NCI-H1105 treated with DMSO at 0.1 percent for 48 hours (cell line): ENCODE measurements at regions not wholly inside any gene's neighbourhood (a gene's known extent, or its start where the extent isn't known, plus 50 kb on each side); places are given as distances from the start of the nearest gene placed in this dataset.

Source experiments
- DNase-seq: peaks from one replicate; lab custom pipeline; 2025; lab: John Stamatoyannopoulos, UW

DNA sequence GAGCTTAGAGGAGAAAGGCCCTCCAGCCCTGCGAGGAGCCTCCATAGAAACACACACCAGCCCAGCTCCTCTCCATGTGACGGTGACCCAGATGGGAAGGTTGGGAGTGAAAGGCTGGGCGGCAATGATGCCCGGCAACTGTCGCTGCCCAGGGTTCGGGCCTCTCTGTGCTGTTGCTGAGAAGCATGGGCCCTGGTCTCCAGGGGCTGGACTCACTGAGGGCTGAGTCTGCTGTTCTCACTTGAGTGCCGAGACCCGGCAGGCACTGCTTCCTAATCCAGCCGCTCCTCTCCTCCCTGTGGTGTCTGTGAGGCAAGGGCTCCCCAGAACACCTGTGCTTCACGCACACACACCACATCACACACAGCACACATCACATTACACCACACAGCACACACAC is 493.6 kb downstream of the GADD45G start:
- DNase-seq: no peak

DNA sequence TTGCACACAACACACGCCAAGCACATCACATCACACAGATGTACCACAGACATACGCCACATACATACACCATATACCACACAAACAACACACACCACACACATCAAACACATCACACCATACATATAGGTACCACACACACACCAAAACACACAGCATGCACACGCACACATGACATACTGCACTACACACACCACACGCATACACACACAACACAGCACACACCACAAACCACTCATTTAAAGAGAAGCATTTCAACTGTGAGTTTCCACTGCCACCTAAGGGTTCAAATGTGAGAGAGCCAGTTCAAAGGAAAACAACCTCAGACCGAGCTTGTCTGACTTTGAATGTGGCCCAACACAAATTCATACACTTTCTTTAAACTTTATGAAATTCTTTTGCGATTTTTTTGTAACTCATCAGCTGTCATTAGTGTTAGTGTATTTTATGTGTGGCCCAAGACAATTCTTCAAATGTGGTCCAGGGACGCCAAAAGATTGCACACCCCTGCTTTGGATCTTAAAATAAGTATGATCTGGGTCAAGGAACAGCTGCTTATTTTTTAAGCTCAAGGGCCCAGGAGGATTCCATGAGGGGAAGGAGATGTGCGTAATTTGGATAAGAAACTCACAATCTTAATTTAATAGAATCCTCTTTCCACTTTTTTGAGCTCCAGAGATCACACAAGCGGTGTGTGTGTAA is 494.6 kb downstream of the GADD45G start:
- peak; percentile 44 for DNase-seq

DNA sequence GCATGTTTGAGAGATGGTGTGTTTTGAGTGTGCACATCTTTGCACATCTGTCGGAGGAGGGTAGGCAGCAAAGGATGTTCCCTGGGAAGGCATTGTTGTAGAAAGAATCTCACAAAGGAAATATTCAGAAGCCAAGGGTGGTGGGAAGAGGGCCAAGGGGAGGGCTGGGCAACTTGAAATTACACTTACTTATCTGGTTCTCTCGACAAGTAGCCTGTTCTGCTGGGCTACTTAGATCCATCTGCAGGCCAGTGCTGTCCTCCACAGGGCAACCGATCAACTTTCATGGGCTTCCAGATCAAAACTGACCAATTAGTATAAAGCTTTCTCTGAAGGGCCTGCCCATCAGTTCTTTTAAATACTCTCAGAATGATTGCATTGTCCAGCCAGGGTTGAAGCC is 495.2 kb downstream of the GADD45G start:
- DNase-seq: no peak

DNA sequence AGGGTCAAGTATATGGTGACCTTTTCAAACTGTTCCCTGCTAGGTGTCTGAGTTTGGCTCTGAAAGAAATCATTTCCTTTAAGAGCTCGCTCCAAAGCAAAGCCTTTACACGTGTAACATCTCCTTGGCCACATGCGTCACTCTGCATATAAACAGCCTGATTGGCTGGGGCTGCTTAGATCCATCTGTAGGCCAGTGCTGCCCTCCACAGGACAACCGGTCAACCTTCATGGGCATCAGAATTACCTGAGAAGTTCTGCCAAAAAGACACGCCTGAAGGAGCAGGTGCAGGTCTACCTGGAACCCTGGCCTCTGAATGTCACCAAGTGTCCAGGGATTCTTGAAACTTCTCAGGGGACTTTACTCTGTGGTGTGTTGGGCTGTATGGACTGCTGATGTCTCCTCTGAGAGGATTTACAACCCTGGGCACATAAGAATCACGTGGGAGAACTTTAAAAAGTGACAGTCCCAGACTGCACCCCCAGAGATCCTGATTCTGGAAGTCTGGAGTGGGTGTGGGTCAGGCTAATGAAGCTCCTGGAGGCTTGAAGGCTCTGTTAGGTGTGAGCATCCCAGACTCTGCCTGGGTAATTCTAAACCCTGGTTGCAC is 497.6 kb downstream of the GADD45G start:
- peak; percentile 94 for DNase-seq

DNA sequence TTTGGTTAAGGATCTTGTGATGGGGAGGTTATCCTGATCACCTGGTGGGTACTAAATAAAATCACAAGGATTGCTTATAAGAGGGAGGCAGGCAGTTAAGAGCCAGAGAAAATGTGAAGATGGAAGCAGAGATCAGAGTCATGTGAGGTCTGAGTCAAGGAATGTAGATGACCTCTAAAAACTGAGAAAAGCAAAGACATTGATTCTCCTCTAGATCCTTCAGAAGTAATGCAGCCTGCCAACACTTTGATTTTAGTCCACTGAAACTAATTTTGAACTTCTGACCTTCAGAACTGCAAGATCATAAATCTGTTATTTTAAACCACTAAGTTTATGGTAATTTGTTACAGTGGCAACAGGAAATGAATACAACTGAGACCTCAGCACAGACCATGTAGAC is 499.0 kb downstream of the GADD45G start:
- DNase-seq: no peak

DNA sequence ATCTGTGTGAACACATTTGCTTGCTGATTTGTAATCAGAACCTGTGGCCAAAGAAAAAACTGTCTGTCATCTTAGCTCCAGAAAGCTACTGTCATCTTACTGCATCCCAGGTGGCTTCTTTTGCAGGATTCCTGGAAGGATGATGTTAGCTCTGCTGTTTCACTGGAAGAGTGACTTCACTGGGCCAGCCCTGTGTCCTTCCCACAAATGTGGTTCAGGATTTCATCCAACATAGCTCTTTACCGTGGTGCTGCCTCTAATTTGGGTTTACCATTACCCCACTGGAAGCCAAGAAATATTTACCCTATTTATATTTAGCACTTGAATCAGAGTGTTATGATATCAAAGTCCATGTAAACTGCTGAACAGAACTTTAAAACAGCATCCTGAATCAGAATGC is 501.0 kb downstream of the GADD45G start:
- DNase-seq: no peak

DNA sequence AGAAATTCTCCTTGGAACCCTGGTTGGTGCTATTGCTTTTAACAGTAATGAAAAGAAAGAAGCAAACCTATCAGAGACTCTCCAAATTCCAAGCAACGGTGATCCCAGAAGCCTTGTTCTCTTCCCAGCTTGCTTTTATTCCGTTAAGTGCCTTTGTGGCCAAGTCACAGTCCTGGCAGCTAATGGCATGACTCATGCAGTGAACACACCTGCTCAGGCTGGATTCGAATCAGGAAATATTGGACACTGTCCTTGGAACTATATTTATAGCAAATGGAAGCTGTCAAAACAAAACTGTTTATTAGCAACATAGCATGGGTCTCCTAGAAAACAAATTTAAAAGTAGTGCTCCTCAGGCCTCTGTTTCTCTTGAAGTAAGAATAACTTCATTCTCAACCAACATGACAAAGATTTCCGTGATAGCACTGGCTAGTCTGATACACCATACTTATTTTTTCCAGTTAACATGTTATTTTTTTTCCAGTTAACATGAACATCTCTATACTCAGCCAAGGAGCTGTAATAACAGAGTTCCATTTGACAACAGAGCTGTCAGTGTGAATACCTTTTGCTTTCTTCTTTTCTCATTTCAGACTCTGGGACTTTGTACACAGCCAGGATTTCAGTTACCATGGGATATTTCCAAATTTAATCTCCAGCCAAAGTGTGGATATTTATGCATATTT is 502.4 kb downstream of the GADD45G start:
- DNase-seq: peak; percentile 80

DNA sequence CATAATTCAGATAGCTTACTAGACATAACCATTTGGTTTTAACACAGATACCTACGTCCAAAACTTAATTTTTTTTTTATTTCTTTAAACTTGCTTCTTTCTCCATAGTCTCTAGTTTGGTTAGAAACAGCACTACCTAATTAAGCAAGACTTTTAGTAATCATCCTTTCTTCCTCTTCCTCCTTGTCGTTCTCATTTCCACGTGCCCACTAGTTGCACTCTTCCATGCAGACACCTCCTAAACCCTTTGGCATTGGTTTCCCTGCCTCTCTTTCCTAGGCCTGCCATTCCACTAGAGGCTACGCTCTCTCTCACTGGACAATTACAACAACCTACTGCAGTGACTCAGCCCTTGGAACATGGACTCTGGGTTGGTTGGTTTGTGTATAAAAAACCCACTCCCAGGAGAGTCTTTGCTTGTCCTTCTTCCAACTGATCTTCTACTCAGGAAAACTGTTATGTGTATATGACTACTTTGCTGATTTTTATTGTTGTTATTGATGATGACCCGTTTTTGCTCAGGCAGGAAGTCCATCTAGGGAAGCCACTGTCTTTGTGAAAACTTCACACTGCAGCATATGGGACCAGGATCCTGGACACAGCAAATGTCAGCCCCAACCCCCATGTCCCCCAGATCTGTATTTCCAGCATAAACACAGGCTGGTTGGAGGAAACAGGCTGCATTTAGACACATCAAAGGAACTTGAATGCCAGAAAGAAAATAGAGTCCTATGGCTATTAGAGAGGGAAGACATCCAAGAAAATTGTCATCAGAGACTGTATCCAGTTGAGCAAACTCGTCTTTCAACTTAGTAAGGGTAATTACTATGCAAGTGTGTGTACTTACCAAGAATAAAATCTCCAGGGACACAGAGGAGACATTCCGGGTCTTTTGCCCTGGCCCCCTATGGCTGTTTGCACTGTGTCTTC is 503.2 kb downstream of the GADD45G start:
- peak; percentile 27 for DNase-seq

DNA sequence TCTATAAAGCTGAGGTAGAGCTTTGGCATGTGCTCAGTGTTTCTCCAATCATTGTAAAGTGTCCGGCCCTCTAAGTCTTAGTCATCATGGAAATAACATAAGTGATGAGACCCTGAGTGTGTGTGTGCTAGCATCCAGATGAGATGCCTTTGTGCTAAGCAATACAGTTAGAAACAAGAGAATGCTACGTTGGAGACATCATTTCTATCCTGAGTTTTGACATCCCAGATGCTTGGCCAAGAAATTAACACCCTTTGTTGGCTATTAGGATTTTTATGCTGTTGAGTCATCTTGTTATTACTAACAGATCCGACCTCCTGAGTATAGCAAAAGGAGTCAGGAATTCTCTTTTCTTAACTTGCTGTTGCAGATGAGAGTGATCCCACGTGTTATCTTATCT is 508.0 kb downstream of the GADD45G start:
- DNase-seq: no peak

DNA sequence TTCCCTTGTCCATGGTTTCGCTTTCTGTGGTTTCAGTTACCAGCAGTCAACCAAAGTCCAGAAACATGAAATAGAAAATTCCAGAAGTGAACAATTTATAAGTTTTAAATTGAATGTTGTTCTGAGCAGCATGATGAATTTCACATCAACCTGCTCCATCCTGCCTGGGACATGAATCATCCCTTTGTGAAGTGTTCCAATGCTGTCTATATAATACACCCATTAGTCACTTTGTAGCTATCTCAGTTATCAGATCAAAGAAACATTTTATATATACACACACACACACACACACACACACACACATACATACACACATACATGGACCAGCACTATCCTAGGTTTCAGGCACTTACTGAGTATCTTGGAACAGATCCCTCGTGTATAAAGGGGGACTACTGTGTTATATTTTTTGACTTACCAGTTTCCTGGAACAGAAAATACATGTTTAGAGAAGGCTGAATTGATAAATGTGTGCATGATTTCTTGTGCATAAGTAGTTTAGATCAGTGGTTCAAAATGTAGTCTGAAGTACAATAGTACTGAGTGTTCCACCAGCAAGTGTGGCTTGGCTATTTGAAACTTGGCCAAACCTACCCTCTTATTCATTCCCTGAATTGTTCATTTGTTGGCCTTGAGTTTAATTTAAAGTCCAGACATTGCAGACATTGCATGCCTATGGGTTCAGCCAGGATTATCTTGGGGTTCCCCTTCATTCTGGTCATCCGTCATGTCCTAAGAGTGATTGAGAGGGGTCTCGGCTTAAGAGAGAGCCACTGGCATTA is 510.0 kb downstream of the GADD45G start:
- DNase-seq: no peak

DNA sequence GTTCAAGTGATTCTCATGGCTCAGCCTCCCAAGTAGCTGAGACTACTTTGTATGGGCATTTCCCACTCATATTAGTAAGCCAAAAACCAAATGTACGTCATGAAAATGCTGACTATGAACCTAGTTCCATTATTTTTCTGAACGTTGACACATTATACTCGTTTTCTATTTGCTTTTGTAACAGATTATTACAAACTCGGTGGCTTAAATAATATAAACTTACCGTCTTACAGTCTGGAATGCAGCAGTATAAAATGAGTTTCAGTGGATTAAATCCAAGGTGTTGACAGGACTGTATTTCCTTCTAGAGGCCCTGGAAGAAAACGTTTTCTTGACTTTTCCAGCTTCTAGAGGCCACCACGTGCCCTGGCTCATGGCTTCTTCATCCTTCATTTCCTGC is 517.0 kb downstream of the GADD45G start:
- no peak for DNase-seq

DNA sequence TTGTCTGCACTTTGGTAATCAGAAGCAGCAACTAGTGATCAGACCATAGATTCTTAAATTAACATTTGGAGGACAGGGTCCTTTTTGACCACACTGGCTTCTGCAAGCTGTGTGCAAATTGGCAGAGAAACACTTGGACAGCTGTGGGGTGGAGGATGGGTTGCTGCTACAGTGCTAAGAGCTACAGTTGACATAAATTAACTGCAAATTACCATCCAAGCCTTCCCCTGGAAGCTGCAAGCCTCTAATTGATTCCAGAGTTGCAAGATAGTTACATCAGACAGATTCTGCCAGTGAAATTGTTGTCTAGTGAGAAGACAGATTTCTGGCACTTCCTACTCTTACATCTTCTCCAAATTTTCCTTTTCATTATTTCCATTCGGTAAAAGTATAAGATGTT is 517.7 kb downstream of the DIRAS2 start:
- DNase-seq: peak; percentile 84

DNA sequence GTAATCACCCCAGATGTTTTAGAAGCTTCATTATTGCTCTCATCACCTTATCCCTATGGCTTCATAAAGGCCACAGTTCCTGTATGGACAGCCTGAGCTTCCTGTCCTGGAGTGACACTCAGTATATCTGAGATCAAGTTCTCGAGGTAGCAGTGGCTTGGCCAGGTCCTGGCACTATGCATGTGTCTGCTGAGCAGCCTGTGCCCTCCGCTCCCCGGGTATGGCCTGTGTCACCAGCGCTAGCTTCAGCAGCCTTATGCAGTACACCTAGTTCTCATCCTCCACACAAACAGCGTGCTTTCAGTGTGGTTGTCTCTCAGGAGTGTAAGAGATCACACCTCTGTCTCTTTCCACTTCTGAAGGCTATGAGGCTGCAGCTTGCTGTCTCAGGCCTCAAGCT is 514.7 kb downstream of the DIRAS2 start:
- no peak for DNase-seq

DNA sequence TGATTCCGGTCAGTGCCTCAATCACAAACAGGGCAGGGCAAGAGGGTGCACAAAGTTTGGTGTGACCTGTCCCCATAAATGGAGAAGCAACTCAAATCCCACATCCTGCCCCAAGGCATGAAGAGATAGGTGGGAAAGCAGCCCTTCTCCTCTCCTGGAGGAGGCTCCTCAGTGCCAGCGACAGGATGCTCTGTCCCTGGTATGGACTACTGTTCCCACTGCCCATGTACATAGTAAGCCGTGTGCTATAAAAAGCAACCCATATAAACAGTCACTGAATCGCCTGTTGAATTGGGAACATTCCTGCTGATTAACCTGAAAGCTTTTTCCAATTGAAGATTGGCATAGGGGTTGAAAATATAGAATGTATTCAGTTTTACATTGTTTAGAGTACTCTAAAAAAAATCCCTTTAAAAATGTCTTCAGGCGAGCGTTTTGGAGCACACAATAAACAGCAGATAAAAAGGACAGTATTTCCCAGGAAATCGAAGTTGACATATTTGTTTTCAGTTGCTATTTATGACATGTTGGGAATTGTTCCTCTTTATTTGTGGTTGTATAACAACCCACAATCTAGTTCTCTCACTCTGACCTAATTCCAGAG is 513.9 kb downstream of the DIRAS2 start:
- DNase-seq: no peak

DNA sequence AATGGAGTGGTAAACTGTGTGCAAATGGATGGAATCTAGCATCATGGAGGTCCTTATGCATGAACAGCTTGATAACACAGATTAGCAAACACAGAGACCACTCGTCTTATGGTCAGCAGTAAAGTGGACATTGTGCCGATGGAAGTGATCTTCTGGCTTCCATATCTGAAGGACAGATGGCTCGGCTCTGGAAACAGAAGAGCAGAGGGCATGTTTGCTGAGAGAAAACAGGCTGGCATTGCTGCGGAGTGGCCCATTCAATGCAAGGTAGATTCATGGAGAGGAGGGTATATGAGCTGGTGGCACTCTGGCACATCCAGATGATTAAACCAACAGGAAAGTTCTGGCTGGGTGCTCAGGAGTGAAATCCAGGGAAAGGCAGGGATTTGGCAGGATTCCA is 513.2 kb downstream of the DIRAS2 start:
- DNase-seq: no peak

DNA sequence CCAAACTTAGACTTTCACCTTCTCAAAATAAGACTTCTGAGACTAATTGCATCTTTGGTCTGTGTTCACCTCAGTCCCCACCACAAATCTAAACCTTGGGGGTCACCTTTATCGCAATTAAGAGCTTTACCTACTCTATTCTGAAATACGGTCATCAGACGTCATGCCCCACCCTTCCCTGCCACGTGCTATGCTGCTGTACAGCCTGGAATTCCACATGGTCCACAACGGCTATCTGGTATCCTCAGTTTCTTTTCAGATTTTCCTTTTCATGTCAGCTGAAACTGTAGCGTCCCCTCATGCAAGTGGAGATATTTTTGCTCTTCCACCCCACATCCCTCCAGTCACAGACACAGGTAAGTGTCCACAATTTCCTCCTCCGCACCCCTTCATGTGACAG is 511.1 kb downstream of the DIRAS2 start:
- no peak for DNase-seq

DNA sequence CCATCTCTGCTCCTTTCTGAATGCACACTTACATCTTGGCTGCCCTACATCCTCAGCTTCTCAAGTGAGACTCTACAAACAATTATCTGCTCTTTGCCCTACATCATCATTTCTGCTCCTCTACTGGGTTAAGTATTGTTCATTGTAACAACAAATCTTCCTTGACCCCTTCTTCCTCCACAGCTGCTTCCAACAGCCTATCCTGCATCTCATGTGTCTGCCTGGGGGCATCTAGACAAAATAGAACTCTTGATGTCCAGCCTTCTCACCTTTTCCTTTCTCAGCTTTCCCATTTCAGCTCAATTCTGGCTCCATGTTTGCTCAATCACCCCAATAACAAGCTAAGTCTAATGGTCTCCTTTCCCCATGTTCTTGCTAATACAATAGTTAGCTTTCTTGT is 509.8 kb downstream of the DIRAS2 start:
- DNase-seq: no peak

DNA sequence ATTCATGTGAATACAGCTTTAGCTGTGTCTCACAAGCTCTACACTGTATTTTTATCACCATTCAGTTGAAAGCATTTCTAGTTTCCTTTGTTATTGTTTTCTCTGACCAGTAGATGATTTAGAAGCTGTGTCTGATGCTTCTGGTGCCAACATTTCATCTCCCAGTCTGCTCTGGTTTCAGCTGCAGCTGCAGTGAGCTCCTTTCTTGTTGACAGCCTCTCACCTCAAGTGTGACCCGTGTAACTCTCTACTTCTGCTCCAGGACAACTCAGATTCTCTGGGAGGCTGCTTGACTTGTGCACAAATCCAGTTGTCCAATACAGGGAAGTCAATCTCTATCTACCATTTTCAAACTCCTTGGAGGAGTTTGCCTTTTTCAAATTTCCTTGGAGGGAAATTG is 504.8 kb downstream of the DIRAS2 start:
- peak; percentile 17 for DNase-seq

DNA sequence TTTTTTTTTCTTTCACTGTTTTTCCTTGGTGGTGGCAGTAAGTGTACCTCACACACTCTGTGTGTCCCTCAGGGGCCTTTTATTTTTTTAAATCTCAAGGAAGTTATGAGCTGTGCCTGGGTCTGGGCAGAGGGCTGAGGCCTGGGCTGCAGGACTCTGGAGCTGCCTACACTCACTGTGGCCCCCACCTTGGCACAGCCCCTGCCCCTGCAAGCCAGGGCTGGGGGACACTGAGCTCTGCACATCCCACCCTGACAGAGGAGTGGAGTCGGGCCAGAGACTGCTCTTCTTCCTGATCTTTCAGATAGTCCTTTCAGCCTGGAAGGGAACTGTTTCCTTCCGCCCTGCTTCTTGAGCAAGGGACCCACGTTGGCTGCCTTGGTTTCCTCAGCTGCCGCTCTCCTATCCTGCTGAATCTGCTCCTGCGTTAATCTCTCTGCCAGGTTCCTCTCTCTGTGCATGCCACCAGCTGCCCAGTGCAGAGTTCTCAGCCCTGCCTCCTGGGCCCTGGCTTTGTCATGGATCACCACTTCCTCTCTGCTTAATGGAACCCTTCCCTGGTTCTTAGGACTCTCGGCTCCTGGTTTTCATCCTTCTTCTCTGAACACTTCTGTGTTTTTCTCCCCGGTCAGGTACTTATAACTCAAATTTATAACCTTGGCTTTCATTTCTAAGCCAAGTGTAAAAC is 502.3 kb downstream of the DIRAS2 start:
- no peak for DNase-seq

DNA sequence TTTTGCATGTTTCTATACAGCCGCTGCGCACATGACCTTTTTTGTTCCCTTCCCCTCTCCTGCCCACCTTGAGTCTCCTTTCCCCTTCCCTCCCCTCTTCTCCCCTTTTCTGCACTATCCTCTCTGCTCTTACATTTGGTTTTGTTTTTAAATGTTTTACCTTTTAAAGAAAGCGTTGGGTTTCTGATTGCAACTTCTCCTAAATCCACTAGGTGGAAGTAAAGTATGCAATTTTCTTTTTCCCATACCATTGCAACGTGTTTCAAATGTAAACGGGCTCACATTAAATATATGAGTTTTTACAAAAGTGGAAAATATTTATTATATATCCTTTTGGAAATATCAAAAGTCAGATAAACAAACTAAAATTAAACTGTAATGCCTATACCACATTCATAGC is 500.9 kb downstream of the DIRAS2 start:
- peak; percentile 64 for DNase-seq

DNA sequence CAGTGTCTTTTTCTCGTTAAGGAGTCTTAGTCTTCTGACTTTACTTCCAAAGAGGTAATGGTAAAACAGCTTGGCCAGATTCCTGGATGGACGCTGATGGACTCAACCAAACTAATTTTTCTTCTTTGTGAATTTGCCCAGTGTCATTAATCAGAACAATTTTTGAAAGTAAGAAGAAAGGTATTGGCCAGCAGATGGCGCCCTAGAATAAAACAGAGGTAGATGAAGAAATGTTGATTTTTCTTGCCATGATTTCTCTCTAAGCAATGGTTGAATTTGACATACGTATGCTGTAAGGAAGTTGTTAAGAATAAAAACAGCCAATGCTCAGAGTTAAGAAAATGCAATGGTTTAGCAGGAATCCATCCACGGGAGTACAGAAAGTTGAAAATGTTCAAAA is 500.0 kb downstream of the DIRAS2 start:
- peak; percentile 82 for DNase-seq
